Colon (tissue), 2 donors: ENCODE measurements at regions not wholly inside any gene's neighbourhood (a gene's known extent, or its start where the extent isn't known, plus 50 kb on each side); places are given as distances from the start of the nearest gene placed in this dataset.
"Not testable (repeated sequence)": the region's sequence is repeated elsewhere in the genome, so short reads cannot be mapped to it uniquely, and the experiment has no call there.

ENCODE experiments used
- FAIRE-seq: peaks from 2 replicates; lab custom pipeline; 2012; peaks lifted over from hg19 to GRCh38; lab: Jason Lieb, UNC
- donor health status: control.
- donor health status: control.

- no peak for FAIRE-seq
Observed at GRCh38 chr2:142572346-142573132, 304.9 kb upstream of the KYNU start.

GRCh38 chr2:142571934-142572333, 305.5 kb upstream of the KYNU start:
- FAIRE-seq = no peak

- FAIRE-seq = no peak
Observed at GRCh38 chr2:142562900-142563299, 314.6 kb upstream of the KYNU start.

GRCh38 chr2:142561656-142562055, 315.8 kb upstream of the KYNU start:
- FAIRE-seq = no peak

GRCh38 chr2:142557391-142557790, 320.1 kb upstream of the KYNU start:
- FAIRE-seq = no peak

- FAIRE-seq = not testable (repeated sequence)
Observed at GRCh38 chr2:142545999-142546398, 331.5 kb upstream of the KYNU start.

GRCh38 chr2:142545036-142545435, 332.4 kb upstream of the KYNU start:
- FAIRE-seq = no peak

- no peak for FAIRE-seq
Observed at GRCh38 chr2:142544173-142544572, 333.3 kb upstream of the KYNU start.

GRCh38 chr2:142542431-142542910, 335.0 kb upstream of the KYNU start:
- no peak for FAIRE-seq

- no peak for FAIRE-seq
Observed at GRCh38 chr2:142536966-142537365, 340.5 kb upstream of the KYNU start.

GRCh38 chr2:142536492-142536891, 341.0 kb upstream of the KYNU start:
- no peak for FAIRE-seq

GRCh38 chr2:142535311-142535710, 342.2 kb upstream of the KYNU start:
- FAIRE-seq = peak; percentile 53

- FAIRE-seq = no peak
Observed at GRCh38 chr2:142533177-142533576, 344.3 kb upstream of the KYNU start.

- FAIRE-seq = no peak
Observed at GRCh38 chr2:142531377-142531776, 346.1 kb upstream of the KYNU start.

- FAIRE-seq = no peak
Observed at GRCh38 chr2:142525720-142526119, 351.7 kb upstream of the KYNU start.

GRCh38 chr2:142521492-142521891, 356.0 kb upstream of the KYNU start:
- FAIRE-seq = no peak

GRCh38 chr2:142515493-142515892, 362.0 kb upstream of the KYNU start:
- FAIRE-seq = no peak

- no peak for FAIRE-seq
Observed at GRCh38 chr2:142509401-142509800, 368.1 kb upstream of the KYNU start.

GRCh38 chr2:142504754-142505153, 372.7 kb upstream of the KYNU start:
- FAIRE-seq = no peak

GRCh38 chr2:142502402-142502801, 371.6 kb upstream of the LRP1B start:
- FAIRE-seq = no peak

- FAIRE-seq = no peak
Observed at GRCh38 chr2:142495141-142495540, 364.3 kb upstream of the LRP1B start.

- not testable (repeated sequence) for FAIRE-seq
Observed at GRCh38 chr2:142489631-142490030, 358.8 kb upstream of the LRP1B start.

GRCh38 chr2:142484111-142484510, 353.3 kb upstream of the LRP1B start:
- no peak for FAIRE-seq

- FAIRE-seq = no peak
Observed at GRCh38 chr2:142483653-142484052, 352.8 kb upstream of the LRP1B start.
